Thyroid gland (tissue), 4 donors: ENCODE measurements at regions not wholly inside any gene's neighbourhood (a gene's known extent, or its start where the extent isn't known, plus 50 kb on each side); places are given as distances from the start of the nearest gene placed in this dataset.
"Not testable (repeated sequence)": the region's sequence is repeated elsewhere in the genome, so short reads cannot be mapped to it uniquely, and the experiment has no call there.

Experiments
- DNase-seq, 2 donors: peaks; one replicate each; pipeline ENCODE4 v3.0.0-alpha.2; 2019
- H3K27ac ChIP-seq, 3 donors: fragments of 200-600 bp; sonication (generic); 1 replicate in 2 of 3; 2 replicates in 1 of 3; pipeline ENCODE4 v1.5.1; 2016 to 2019; ENCODE audit warnings: mild to moderate bottlenecking in 1 of 3, moderate library complexity in 1 of 3
- H3K27me3 ChIP-seq: fragments of 200-600 bp; sonication (generic); one replicate; pipeline ENCODE4 v1.5.1; 2019
- H3K36me3 ChIP-seq, 2 donors: fragments of 200-600 bp; sonication (generic); one replicate each; pipeline ENCODE4 v1.5.1; 2016 to 2019
- H3K4me1 ChIP-seq, 2 donors: fragments of 200-600 bp; sonication (generic); one replicate each; pipeline ENCODE4 v1.5.1; 2017 to 2019
- H3K4me3 ChIP-seq, 3 donors: fragments of 200-600 bp; sonication (generic); replicated peaks in 1 of 3; 1 replicate in 2 of 3; 2 replicates in 1 of 3; pipeline ENCODE4 v1.5.1; 2016; ENCODE audit warnings: mild to moderate bottlenecking in 1 of 3
- H3K9me3 ChIP-seq: fragments of 200-600 bp; sonication (generic); one replicate; pipeline ENCODE4 v1.5.1; 2017
- CTCF ChIP-seq, 6 experiments: fragments of 200-600 bp in 3 of 6; fragments of 450-650 bp in 3 of 6; sonication (generic) in 3 of 6; IDR thresholded peaks; one replicate each; pipeline ENCODE4 v1.5.1; 2016 to 2019; ENCODE audit warnings: antibody characterized with exemption in 6 of 6, mild to moderate bottlenecking in 2 of 6, inconsistent platforms in 1 of 6, moderate library complexity in 1 of 6
- POLR2A ChIP-seq, 2 donors: fragments of 450-650 bp; IDR thresholded peaks; one replicate each; pipeline ENCODE4 v1.6.1; 2017; ENCODE audit warnings: antibody characterized with exemption in 2 of 2, mild to moderate bottlenecking in 2 of 2, moderate library complexity in 1 of 2
- WGBS, 2 donors: methylation state at CpG; one replicate each; pipeline ENCODE4 v1.1.5; 2017; 5-methylcytosine and 5-hydroxymethylcytosine counted together
- intact Hi-C: fragments of 100-400 bp; cut with DNase I; formaldehyde crosslinking; loops from one replicate; pipeline ENCODE4 v1.15.1; 2023

- no peaks in the 10 kb centered on the region for H3K4me1 ChIP-seq
- no peak overlapping the region for H3K4me3 ChIP-seq
- no peak overlapping the region for H3K27ac ChIP-seq
- WGBS, 2 donors: 85 to 90% methylated on average over 4 of the region's 4 CpGs
- no peaks in the 10 kb centered on the region for H3K36me3 ChIP-seq
- intact Hi-C loops: no loop called here
- TF ChIP-seq POLR2A (IDR thresholded peaks at IDR 0.05) (no peak), CTCF (IDR thresholded peaks at IDR 0.05) (no peak)
- DNase-seq: no peak
- H3K27me3 ChIP-seq: no peaks in the 10 kb centered on the region
- H3K9me3 ChIP-seq: no peaks in the 10 kb centered on the region
Measured at GRCh38 chr9:34771007-34771406, 61.1 kb upstream of the CCL21 start.

- H3K4me1 ChIP-seq, DNase-seq, H3K36me3 ChIP-seq, H3K27ac ChIP-seq, H3K4me3 ChIP-seq, H3K27me3 ChIP-seq, intact Hi-C loops, H3K9me3 ChIP-seq: not testable (repeated sequence)
- WGBS, 2 donors: 47 to 58% methylated on average over 7 to 9 of the region's 9 CpGs
Measured at GRCh38 chr9:34767087-34767486, 57.2 kb upstream of the CCL21 start.

GRCh38 chr9:34760196-34761040, 50.5 kb upstream of the CCL21 start:
- H3K9me3 ChIP-seq, H3K4me1 ChIP-seq, H3K4me3 ChIP-seq, H3K27me3 ChIP-seq, intact Hi-C loops, H3K27ac ChIP-seq, H3K36me3 ChIP-seq: not testable (repeated sequence)
- peak in 4 of 6 experiments; percentile 20 to 42 (median 34) for TF ChIP-seq CTCF (IDR thresholded peaks at IDR 0.05)
- WGBS, 2 donors: 34 to 44% methylated on average over 21 to 32 of the region's 32 CpGs
- DNase-seq: peak; percentile 15 to 26
